ENCODE measurements at regions not wholly inside any gene's neighbourhood (a gene's known extent, or its start where the extent isn't known, plus 50 kb on each side); places are given as distances from the start of the nearest gene placed in this dataset.

DNA sequence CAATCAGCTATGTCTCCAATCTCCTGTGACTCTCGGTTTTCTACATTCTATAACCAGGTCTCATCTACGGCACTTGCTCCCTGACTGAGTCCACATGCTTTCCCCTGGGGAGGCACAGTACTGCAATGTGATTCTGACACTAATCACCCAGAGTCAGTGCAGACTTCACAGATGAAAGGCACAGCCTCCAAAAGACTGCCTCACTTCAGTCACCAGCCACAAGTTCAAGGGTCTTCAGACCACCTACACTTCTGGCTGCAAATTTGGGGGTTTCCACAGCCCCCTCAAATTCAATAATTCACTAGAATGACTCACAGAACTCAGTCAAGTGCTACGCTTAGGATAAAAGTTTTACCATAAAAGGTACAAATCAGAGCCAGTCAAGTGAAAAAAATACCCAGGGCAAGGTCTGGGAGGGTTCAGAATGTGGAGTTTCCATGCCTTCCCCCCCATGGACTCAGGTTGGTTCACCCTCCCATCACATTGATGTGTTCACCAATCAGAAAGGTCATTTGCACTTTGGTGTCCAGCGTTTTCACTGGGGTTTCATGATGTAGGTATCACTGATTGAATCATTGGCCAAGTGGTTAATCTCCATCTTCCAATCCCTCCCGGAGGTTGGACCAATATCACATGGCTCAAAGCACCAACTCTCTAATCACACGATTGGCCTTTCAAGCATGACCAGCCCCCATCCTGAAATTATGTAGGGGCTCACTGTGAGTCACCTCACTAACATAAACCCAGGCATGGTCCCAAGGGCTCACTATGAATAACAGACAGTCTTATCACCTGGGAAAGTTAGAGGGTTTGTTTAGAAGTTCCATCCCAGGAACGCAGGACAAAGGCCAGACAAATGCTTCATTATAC, 182.9 kb upstream of the CAMK1G start:
- H2AFZ ChIP-seq (ENCODE audit: low read length) = no peak overlapping the region
- no peaks in the 10 kb centered on the region for H3K36me3 ChIP-seq (replicated peaks; ENCODE audit: insufficient read depth, low read length)
- no peak overlapping the region for H3K27ac ChIP-seq (ENCODE audit: low read length)
- no peak overlapping the region for H3K4me2 ChIP-seq (ENCODE audit: low read depth, low read length)
- peaks cover 14% of the 10 kb centered on the region for H3K4me1 ChIP-seq (ENCODE audit: low read length)
- DNase-seq = no peak
- no peaks in the 10 kb centered on the region for H3K27me3 ChIP-seq (replicated peaks; ENCODE audit: insufficient read depth, low read length)
- H3K4me3 ChIP-seq (ENCODE audit: low read length) = no peak overlapping the region
- no peaks in the 10 kb centered on the region for H3K9me2 ChIP-seq (replicated peaks; ENCODE audit: insufficient read depth, low read length)
- H3K9me3 ChIP-seq (replicated peaks; ENCODE audit: insufficient read depth, low read length) = no peaks in the 10 kb centered on the region
- H4K20me1 ChIP-seq (ENCODE audit: insufficient read depth, low read length) = no peaks in the 10 kb centered on the region
- H3K79me2 ChIP-seq (ENCODE audit: low read length) = no peaks in the 10 kb centered on the region
- TF ChIP-seq, protein P1, sequence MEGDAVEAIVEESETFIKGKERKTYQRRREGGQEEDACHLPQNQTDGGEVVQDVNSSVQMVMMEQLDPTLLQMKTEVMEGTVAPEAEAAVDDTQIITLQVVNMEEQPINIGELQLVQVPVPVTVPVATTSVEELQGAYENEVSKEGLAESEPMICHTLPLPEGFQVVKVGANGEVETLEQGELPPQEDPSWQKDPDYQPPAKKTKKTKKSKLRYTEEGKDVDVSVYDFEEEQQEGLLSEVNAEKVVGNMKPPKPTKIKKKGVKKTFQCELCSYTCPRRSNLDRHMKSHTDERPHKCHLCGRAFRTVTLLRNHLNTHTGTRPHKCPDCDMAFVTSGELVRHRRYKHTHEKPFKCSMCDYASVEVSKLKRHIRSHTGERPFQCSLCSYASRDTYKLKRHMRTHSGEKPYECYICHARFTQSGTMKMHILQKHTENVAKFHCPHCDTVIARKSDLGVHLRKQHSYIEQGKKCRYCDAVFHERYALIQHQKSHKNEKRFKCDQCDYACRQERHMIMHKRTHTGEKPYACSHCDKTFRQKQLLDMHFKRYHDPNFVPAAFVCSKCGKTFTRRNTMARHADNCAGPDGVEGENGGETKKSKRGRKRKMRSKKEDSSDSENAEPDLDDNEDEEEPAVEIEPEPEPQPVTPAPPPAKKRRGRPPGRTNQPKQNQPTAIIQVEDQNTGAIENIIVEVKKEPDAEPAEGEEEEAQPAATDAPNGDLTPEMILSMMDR (IDR thresholded peaks at IDR 0.05; ENCODE audit: low read length) = no peak
- TF ChIP-seq EZH2phosphoT487 (IDR thresholded peaks at IDR 0.05; ENCODE audit: low read length) = no peak
- H3K9ac ChIP-seq (ENCODE audit: low read length) = no peak overlapping the region
- H3F3A ChIP-seq (ENCODE audit: insufficient read depth, low read length) = 0 out of 2 replicates have a peak, but pooled peaks cover 4% of the 10 kb centered on the region

DNA sequence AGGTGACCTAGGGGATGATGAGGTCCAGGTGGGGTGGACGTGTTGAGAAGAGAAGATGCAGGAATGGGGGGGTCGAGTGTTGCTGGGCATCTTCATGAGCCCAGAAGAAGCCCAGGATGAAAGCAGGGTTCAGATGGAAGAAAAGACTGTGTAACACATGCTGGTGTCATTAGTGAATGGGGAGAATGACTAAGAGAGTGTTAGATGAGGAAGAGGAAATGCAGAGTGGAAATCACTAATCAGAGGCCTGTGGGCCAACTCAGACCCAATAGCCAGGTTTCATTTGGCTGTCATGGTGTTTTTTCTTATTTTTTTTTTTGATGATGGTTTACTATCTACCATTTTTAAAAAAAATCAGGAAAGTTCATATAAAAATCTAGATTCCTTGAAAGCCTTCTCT, 180.8 kb upstream of the CAMK1G start:
- Histone ChIP-seq H3K4me3 (ENCODE audit: low read length) (no peak overlapping the region), H3K9me2 (replicated peaks; ENCODE audit: insufficient read depth, low read length) (no peaks in the 10 kb centered on the region), H3K4me2 (ENCODE audit: low read depth, low read length) (no peak overlapping the region), H3K9ac (ENCODE audit: low read length) (no peak overlapping the region), H3K27ac (ENCODE audit: low read length) (no peak overlapping the region), H3K79me2 (ENCODE audit: low read length) (no peaks in the 10 kb centered on the region), H3F3A (ENCODE audit: insufficient read depth, low read length) (0 out of 2 replicates have a peak, but pooled peaks cover 4% of the 10 kb centered on the region), H4K20me1 (ENCODE audit: insufficient read depth, low read length) (no peaks in the 10 kb centered on the region), H3K4me1 (ENCODE audit: low read length) (peaks cover 14% of the 10 kb centered on the region), H3K9me3 (replicated peaks; ENCODE audit: insufficient read depth, low read length) (no peaks in the 10 kb centered on the region), H2AFZ (ENCODE audit: low read length) (no peak overlapping the region), H3K36me3 (replicated peaks; ENCODE audit: insufficient read depth, low read length) (no peaks in the 10 kb centered on the region), H3K27me3 (replicated peaks; ENCODE audit: insufficient read depth, low read length) (no peaks in the 10 kb centered on the region)
- TF ChIP-seq, protein P1 (IDR thresholded peaks at IDR 0.05; ENCODE audit: low read length) = no peak
- TF ChIP-seq EZH2 (optimal IDR thresholded peaks at IDR 0.05; ENCODE audit: low read depth, low read length) (no peak), EZH2phosphoT487 (IDR thresholded peaks at IDR 0.05; ENCODE audit: low read length) (no peak)
- DNase-seq = no peak

DNA sequence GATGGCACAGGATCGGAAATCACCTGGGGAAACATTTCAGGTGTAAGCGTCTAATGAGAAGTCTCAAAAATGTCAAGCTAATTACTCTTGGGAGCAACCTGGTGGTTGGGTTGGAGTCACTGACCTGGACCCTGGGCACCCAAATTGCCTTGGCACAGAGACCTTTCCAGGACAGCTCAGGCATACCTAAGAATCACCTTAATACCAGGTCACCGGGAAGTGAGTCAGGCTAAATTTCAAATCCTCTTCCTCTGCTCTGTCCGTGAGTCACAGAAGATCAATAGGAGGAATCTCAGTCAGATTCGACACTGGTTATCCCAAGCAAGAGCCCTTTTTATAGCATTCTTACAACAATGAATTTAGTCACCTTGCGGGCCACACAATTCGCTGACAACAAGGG, 179.6 kb upstream of the CAMK1G start:
- H3K9ac ChIP-seq (ENCODE audit: low read length) = no peak overlapping the region
- no peak overlapping the region for H3K4me3 ChIP-seq (ENCODE audit: low read length)
- no peaks in the 10 kb centered on the region for H3K9me2 ChIP-seq (replicated peaks; ENCODE audit: insufficient read depth, low read length)
- TF ChIP-seq EZH2 (optimal IDR thresholded peaks at IDR 0.05; ENCODE audit: low read depth, low read length) = no peak
- no peak for TF ChIP-seq EZH2phosphoT487 (IDR thresholded peaks at IDR 0.05; ENCODE audit: low read length)
- TF ChIP-seq, protein P1 (IDR thresholded peaks at IDR 0.05; ENCODE audit: low read length) = no peak
- H3K27me3 ChIP-seq (replicated peaks; ENCODE audit: insufficient read depth, low read length) = no peaks in the 10 kb centered on the region
- H3K79me2 ChIP-seq (ENCODE audit: low read length) = no peaks in the 10 kb centered on the region
- no peaks in the 10 kb centered on the region for H3K36me3 ChIP-seq (replicated peaks; ENCODE audit: insufficient read depth, low read length)
- H3K27ac ChIP-seq (ENCODE audit: low read length) = no peak overlapping the region
- no peak for DNase-seq
- H3F3A ChIP-seq (ENCODE audit: insufficient read depth, low read length) = no peaks in the 10 kb centered on the region
- peaks cover 2% of the 10 kb centered on the region for H3K4me1 ChIP-seq (ENCODE audit: low read length)
- no peak overlapping the region for H3K4me2 ChIP-seq (ENCODE audit: low read depth, low read length)
- no peaks in the 10 kb centered on the region for H3K9me3 ChIP-seq (replicated peaks; ENCODE audit: insufficient read depth, low read length)
- no peaks in the 10 kb centered on the region for H4K20me1 ChIP-seq (ENCODE audit: insufficient read depth, low read length)
- H2AFZ ChIP-seq (ENCODE audit: low read length) = no peak overlapping the region

All from MM.1S (cell line).